ENCODE measurements at regions not wholly inside any gene's neighbourhood (a gene's known extent, or its start where the extent isn't known, plus 50 kb on each side); places are given as distances from the start of the nearest gene placed in this dataset.

DNA sequence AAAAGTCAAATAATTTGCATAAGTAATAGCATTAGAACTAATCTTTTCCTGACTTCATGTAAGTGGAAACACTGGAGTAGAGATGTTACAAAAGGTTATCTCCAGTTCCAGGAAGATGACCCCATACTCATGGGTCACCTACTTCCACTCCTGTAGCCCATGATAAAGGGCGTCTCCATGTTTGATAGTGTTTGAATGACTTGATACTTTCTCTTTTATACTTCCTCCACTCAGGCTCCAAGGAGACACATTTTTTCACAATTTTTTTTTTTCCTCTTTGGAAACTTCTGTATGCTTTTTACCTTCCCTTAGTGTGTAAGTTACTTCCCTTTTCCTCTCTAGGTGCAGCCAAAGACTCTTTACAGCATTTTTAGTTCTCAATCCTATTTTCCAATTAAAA is 382.1 kb upstream of the B3GALT2 start:
- TF ChIP-seq, protein P1, sequence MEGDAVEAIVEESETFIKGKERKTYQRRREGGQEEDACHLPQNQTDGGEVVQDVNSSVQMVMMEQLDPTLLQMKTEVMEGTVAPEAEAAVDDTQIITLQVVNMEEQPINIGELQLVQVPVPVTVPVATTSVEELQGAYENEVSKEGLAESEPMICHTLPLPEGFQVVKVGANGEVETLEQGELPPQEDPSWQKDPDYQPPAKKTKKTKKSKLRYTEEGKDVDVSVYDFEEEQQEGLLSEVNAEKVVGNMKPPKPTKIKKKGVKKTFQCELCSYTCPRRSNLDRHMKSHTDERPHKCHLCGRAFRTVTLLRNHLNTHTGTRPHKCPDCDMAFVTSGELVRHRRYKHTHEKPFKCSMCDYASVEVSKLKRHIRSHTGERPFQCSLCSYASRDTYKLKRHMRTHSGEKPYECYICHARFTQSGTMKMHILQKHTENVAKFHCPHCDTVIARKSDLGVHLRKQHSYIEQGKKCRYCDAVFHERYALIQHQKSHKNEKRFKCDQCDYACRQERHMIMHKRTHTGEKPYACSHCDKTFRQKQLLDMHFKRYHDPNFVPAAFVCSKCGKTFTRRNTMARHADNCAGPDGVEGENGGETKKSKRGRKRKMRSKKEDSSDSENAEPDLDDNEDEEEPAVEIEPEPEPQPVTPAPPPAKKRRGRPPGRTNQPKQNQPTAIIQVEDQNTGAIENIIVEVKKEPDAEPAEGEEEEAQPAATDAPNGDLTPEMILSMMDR (IDR thresholded peaks at IDR 0.05; ENCODE audit: extremely low read depth in 1 of 2, insufficient read depth in 1 of 2, low read depth in 1 of 2, low read length in 2 of 2) = no peak
- TF ChIP-seq MYC (IDR thresholded peaks at IDR 0.05; ENCODE audit: low read depth, low read length) = no peak
- no peak for TF ChIP-seq GATA2 (IDR thresholded peaks at IDR 0.05; ENCODE audit: insufficient read depth, insufficient read length, low read depth, low read length)
